ENCODE measurements at regions not wholly inside any gene's neighbourhood (a gene's known extent, or its start where the extent isn't known, plus 50 kb on each side); places are given as distances from the start of the nearest gene placed in this dataset.
"Not testable (repeated sequence)": the region's sequence is repeated elsewhere in the genome, so short reads cannot be mapped to it uniquely, and the experiment has no call there.

DNA sequence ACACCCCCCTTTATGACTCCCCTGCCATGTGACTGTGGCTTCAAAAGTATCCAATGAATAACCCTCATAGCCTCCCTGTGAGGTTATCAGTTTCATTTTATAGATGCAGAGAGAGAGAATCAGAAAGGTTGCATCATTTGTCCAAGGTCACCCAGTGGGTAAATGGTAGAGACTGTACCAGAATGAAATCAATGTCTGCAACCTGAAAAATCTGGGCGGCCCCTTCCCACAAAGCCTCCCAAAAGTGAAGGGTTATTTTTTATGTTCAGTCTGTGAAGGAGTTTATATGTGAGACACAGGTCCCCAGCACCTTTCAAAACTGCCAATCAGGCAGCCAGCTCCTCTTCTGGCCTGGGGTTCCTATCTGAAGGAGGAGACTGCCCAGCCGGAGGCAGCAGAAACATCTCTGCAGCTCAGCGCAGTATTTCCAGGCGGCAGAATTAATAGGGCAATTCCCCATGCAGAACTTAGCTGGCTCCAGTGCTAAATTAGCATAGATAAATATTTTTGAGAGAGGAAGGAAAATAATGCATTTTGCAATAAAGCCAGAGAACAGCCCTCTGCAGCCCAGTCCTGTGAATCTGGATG, 130.8 kb upstream of the PRR20G start:
- no peak for DNase-seq (ENCODE audit: low read depth)
- TF ChIP-seq CTCF (IDR thresholded peaks at IDR 0.05; ENCODE audit: control insufficient read depth, extremely low read depth, insufficient read depth) = no peak
- no peak overlapping the region for H3K4me3 ChIP-seq (ENCODE audit: low read depth, low read length)

- no peak for TF ChIP-seq CTCF (IDR thresholded peaks at IDR 0.05; ENCODE audit: control insufficient read depth, extremely low read depth, insufficient read depth)
- H3K4me3 ChIP-seq (ENCODE audit: low read depth, low read length) = no peak overlapping the region
- no peak for DNase-seq (ENCODE audit: low read depth)
These were observed 130.1 kb upstream of the PRR20G start for GRCh38 chr3:127417709-127418559.

DNA sequence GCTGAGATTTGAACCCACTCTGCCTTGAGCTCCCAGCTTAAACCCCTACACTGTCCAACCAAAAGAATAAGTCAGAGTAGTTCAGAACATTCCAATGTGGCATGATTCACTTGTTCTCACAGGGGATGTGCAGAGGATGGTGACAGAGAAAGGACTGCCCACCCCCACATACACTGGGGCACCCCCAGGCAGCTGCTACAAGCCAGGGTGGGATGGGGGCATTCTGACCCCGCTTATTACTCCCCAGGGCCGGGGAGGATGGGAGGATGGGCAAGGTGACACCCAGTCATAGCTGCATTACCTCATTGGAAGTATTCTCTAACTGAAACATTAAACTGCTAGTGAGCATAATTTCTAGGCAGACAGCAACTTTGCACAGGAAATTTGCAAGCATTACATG, 126.0 kb upstream of the PRR20G start:
- no peak overlapping the region for H3K4me3 ChIP-seq (ENCODE audit: low read depth, low read length)
- TF ChIP-seq CTCF (IDR thresholded peaks at IDR 0.05; ENCODE audit: control insufficient read depth, extremely low read depth, insufficient read depth) = no peak
- no peak for DNase-seq (ENCODE audit: low read depth)

DNA sequence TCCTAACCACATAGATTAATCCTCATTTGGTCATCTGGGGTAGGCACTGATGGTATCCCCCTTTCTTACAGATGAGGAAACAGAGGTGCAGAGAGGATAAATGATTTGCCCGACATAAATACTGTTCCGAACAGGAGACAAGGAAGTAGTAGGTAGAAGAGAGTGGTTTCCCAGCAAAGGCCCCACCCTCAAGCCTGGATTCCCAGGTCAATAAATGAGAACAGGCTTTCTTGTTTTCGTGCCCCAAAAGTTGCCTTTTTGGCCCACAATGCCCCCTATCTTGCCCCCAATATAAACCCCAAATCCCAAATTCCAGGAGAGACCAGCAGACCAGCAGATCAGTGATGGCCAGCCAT, 125.5 kb upstream of the PRR20G start:
- no peak for DNase-seq (ENCODE audit: low read depth)
- TF ChIP-seq CTCF (IDR thresholded peaks at IDR 0.05; ENCODE audit: control insufficient read depth, extremely low read depth, insufficient read depth) = no peak
- H3K4me3 ChIP-seq (ENCODE audit: low read depth, low read length) = no peak overlapping the region

DNA sequence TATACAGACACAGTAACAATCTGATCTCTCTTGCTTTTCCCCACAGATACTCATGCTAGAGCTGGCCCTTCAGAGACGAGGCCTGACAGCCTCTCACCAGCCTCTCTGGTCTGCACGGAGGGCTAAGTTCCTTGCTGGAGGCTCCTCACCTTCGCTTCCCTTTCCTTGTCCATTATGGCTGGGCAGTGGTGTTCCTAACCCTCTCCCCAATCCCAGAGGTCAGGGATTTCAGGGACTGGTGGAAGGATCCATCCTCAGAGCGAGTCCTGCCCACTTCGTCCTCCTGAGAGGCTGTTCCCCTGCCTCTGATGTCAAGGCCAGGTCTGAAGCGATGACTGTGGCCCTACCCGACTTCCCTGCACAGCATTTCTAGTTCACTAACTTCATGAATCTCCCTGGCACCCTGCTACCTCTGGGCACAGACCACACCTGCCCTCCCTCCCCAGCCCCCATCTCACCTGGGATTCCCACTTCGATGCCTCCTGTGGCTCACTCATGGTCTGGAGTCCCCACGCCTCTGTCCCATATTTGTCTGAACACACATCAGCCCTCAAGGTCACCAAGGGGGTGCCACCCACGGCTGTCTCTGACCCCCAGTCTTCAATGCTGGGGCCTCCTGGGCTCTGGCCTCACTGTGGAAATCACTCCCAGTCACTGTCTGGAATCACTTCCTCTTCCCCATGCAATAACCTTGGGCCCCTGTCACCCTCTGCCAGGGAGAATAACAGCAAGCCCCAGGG, 124.9 kb upstream of the PRR20G start:
- no peak overlapping the region for H3K4me3 ChIP-seq (ENCODE audit: low read depth, low read length)
- DNase-seq (ENCODE audit: low read depth) = no peak
- TF ChIP-seq CTCF (IDR thresholded peaks at IDR 0.05; ENCODE audit: control insufficient read depth, extremely low read depth, insufficient read depth) = no peak

- DNase-seq (ENCODE audit: low read depth); H3K4me3 ChIP-seq (ENCODE audit: low read depth, low read length): not testable (repeated sequence)
These were observed 124.0 kb upstream of the PRR20G start for GRCh38 chr3:127411875-127412274.

DNA sequence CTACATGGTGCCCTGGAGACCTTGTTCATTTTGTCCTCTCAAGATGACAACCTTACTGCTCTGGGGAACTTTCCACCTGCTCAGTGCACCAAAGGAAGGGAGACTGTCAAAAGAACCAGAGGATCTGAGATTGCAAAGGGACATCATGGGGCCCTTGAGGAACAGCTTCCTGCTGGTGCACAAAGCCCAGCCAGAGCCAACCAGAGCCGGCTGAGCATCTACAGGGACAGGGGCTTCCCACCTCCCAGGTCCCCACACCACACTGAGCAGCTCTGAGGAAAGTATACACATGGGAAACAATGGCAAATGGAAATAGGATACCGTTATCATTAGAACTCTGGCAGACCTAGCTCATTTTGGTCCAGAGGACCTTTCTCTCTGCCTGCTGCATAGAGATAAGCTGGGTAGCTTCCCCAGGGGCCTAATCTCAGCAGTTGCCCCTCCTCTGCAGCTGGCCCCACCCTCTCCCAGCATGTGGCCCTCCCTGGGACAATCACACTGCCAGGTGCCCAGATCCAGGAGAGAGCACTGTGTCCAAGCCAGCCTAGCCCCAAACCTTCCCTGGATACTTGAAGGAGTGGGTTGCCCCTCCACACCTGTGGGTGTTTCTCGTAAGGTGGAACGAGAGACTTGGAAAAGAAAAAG, 123.4 kb upstream of the PRR20G start:
- H3K4me3 ChIP-seq (ENCODE audit: low read depth, low read length) = no peak overlapping the region
- DNase-seq (ENCODE audit: low read depth) = no peak
- TF ChIP-seq CTCF (IDR thresholded peaks at IDR 0.05; ENCODE audit: control insufficient read depth, extremely low read depth, insufficient read depth) = no peak
